D721Med (cell line): ENCODE measurements at regions not wholly inside any gene's neighbourhood (a gene's known extent, or its start where the extent isn't known, plus 50 kb on each side); places are given as distances from the start of the nearest gene placed in this dataset.
"Not testable (repeated sequence)": the region's sequence is repeated elsewhere in the genome, so short reads cannot be mapped to it uniquely, and the experiment has no call there.

ENCODE experiments used
- DNase-seq: peaks from one replicate; pipeline ENCODE4 v3.0.0; 2011; ENCODE audit warnings: low spot score; ENCODE audit not compliant: insufficient read length
- FAIRE-seq: peaks from 2 replicates; lab custom pipeline; 2011; peaks lifted over from hg19 to GRCh38; lab: Jason Lieb, UNC
- CTCF ChIP-seq: IDR thresholded peaks from 2 replicates; pipeline ENCODE4 v1.5.1; 2012; ENCODE audit warnings: mild to moderate bottlenecking, control low read depth; ENCODE audit not compliant: insufficient read depth; ENCODE audit errors: missing control alignments

- no peak for DNase-seq
- FAIRE-seq = no peak
- no peak for TF ChIP-seq CTCF
These were observed 275.0 kb upstream of the SPTLC3 start for GRCh38 chr20:12733811-12734210.

- no peak for TF ChIP-seq CTCF
- no peak for DNase-seq
- FAIRE-seq = no peak
These were observed 271.3 kb upstream of the SPTLC3 start for GRCh38 chr20:12737497-12737896.

GRCh38 chr20:12737900-12738299 lies 270.9 kb upstream of the SPTLC3 start:
- no peak for FAIRE-seq
- DNase-seq = no peak
- no peak for TF ChIP-seq CTCF

GRCh38 chr20:12740647-12741046 lies 268.1 kb upstream of the SPTLC3 start:
- TF ChIP-seq CTCF = no peak
- DNase-seq (no peak), FAIRE-seq (no peak)

GRCh38 chr20:12744037-12744436 lies 264.7 kb upstream of the SPTLC3 start:
- DNase-seq (no peak), FAIRE-seq (no peak)
- TF ChIP-seq CTCF = no peak

GRCh38 chr20:12748359-12748994 lies 260.3 kb upstream of the SPTLC3 start:
- DNase-seq (no peak), FAIRE-seq (no peak)
- TF ChIP-seq CTCF = no peak

- DNase-seq = no peak
- FAIRE-seq = no peak
- TF ChIP-seq CTCF = no peak
These were observed 258.6 kb upstream of the SPTLC3 start for GRCh38 chr20:12750221-12750620.

- not testable (repeated sequence) for FAIRE-seq, DNase-seq
These were observed 255.7 kb upstream of the SPTLC3 start for GRCh38 chr20:12752900-12753693.

GRCh38 chr20:12753742-12754141 lies 255.0 kb upstream of the SPTLC3 start:
- not testable (repeated sequence) for FAIRE-seq, DNase-seq

- not testable (repeated sequence) for DNase-seq, FAIRE-seq
These were observed 249.3 kb upstream of the SPTLC3 start for GRCh38 chr20:12759493-12759892.
